Activated B cell treated with CpG ODN at 0.5 μM for 24 hours (primary cell): ENCODE measurements at regions not wholly inside any gene's neighbourhood (a gene's known extent, or its start where the extent isn't known, plus 50 kb on each side); places are given as distances from the start of the nearest gene placed in this dataset.

ENCODE experiments used
- ATAC-seq: fragments of 200-7000 bp; cut with Tn5 transposase; one replicate; pipeline ENCODE4 v1.10.0; 2021; ENCODE audit warnings: low read depth, mild to moderate bottlenecking, moderate library complexity
- CTCF ChIA-PET: fragments of 350-600 bp; sonication (Branson Sonifier 250); formaldehyde crosslinking; loops from one replicate; lab custom pipeline; 2021; ENCODE audit warnings: antibody characterized with exemption; lab: Charles Lee
- POLR2A ChIA-PET: fragments of 350-600 bp; sonication (Branson Sonifier 250); formaldehyde crosslinking; loops from one replicate; lab custom pipeline; 2021; ENCODE audit warnings: antibody characterized with exemption; lab: Charles Lee
- DNase-seq: peaks from one replicate; pipeline ENCODE4 v3.0.0; 2022
- H3K27ac Mint-ChIP-seq: one replicate; pipeline ENCODE4 v1.8.0; 2020; ENCODE audit warnings: mixed read lengths
- H3K27me3 Mint-ChIP-seq: one replicate; pipeline ENCODE4 v1.8.0; 2021; ENCODE audit warnings: mixed read lengths
- H3K36me3 Mint-ChIP-seq: one replicate; pipeline ENCODE4 v1.8.0; 2021; ENCODE audit warnings: low read depth, mixed read lengths
- H3K4me1 Mint-ChIP-seq: one replicate; pipeline ENCODE4 v1.8.0; 2021; ENCODE audit warnings: mixed read lengths
- H3K4me3 Mint-ChIP-seq: one replicate; pipeline ENCODE4 v1.8.0; 2020; ENCODE audit warnings: mild to moderate bottlenecking, mixed read lengths
- H3K9me3 Mint-ChIP-seq: one replicate; pipeline ENCODE4 v1.8.0; 2020; ENCODE audit warnings: mixed read lengths
- intact Hi-C: fragments of 100-400 bp; cut with micrococcal nuclease; formaldehyde crosslinking; loops from one replicate; pipeline ENCODE4 v1.15.1; 2024
- TF ChIP-seq, protein P1 (sequence below): fragments of 200-600 bp; IDR thresholded peaks from one replicate; pipeline ENCODE4 v1.8.0; 2022; ENCODE audit warnings: antibody characterized with exemption, mild to moderate bottlenecking

- H3K4me1 Mint-ChIP-seq = no peaks in the 10 kb centered on the region
- H3K36me3 Mint-ChIP-seq = no peaks in the 10 kb centered on the region
- CTCF ChIA-PET = no interaction called here
- intact Hi-C loops = no loop called here
- peaks cover 8% of the 10 kb centered on the region for H3K27me3 Mint-ChIP-seq
- no peak for ATAC-seq
- DNase-seq = no peak
- POLR2A ChIA-PET = no interaction called here
- H3K27ac Mint-ChIP-seq = no peak overlapping the region
- H3K9me3 Mint-ChIP-seq = no peaks in the 10 kb centered on the region
- TF ChIP-seq, protein P1, sequence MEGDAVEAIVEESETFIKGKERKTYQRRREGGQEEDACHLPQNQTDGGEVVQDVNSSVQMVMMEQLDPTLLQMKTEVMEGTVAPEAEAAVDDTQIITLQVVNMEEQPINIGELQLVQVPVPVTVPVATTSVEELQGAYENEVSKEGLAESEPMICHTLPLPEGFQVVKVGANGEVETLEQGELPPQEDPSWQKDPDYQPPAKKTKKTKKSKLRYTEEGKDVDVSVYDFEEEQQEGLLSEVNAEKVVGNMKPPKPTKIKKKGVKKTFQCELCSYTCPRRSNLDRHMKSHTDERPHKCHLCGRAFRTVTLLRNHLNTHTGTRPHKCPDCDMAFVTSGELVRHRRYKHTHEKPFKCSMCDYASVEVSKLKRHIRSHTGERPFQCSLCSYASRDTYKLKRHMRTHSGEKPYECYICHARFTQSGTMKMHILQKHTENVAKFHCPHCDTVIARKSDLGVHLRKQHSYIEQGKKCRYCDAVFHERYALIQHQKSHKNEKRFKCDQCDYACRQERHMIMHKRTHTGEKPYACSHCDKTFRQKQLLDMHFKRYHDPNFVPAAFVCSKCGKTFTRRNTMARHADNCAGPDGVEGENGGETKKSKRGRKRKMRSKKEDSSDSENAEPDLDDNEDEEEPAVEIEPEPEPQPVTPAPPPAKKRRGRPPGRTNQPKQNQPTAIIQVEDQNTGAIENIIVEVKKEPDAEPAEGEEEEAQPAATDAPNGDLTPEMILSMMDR = no peak
- no peak overlapping the region for H3K4me3 Mint-ChIP-seq
These were observed 261.8 kb downstream of the CBLN1 start for GRCh38 chr16:49019831-49020230.

DNA sequence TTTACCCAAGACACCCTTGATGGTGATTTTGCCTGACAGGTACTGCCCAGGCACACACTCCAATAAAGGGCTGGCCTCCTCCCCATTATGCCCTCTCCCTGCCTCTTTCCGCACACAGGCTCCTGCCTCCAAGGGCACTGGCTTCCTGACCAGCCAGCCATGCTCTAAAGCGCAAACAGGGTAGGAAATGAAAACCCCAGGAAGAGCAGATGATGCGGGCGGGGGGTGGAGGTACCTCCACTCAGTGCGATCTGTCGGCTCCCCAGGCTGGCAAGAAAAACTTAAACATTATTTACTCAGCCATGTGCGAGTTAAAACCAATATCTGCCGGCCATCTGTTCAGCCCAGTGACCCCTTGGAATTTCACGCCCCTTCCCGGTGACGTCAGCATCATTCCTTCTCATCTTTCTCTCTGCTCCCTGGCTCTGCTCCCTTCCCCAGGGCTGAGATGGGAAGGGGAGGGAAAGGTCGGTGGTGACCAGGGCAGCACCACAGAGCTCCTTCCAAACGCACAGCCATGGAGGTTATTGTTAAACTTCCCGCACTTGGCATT is 262.5 kb downstream of the CBLN1 start:
- ChIA-PET POLR2A (no interaction called here), CTCF (no interaction called here)
- no peaks in the 10 kb centered on the region for H3K4me1 Mint-ChIP-seq
- intact Hi-C loops = no loop called here
- H3K4me3 Mint-ChIP-seq = no peak overlapping the region
- ATAC-seq = no peak
- no peak overlapping the region for H3K27ac Mint-ChIP-seq
- no peak for DNase-seq
- peaks cover 8% of the 10 kb centered on the region for H3K27me3 Mint-ChIP-seq
- no peaks in the 10 kb centered on the region for H3K36me3 Mint-ChIP-seq
- TF ChIP-seq, protein P1 = no peak
- H3K9me3 Mint-ChIP-seq = no peaks in the 10 kb centered on the region

DNA sequence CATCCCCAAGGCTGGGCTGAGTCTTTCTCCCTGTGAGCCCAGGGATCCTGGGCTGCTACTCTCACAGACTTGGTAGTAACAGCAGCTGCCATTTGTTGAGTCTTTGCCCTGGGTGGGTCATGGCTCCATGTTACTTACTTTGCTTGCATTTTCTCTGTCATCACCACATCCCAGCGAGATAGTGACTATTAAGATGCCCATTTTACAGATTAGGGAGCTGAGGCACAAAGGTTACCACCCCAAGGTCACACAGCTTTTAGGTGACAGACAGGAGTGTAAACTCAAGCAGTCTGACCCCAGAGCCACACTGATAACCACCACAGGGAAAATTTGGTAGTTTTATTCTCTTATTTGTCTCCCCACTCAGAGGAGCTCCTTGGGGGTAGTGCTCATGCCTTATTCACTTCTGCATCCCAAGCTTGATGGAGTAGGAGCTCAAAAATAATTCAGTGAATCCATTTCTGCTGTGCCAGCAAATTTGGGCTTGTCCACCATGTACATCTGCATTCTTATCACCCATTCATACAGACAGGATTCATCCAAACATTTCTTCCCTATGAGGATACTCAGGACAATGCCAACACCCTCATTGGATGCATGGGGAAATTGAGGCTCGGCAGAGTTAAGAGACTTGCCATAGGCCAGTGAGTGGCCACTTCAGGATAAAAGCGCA is 263.2 kb downstream of the CBLN1 start:
- Mint-ChIP-seq H3K9me3 (no peaks in the 10 kb centered on the region), H3K27me3 (peaks cover 8% of the 10 kb centered on the region), H3K4me1 (no peaks in the 10 kb centered on the region), H3K27ac (no peak overlapping the region), H3K4me3 (no peak overlapping the region), H3K36me3 (no peaks in the 10 kb centered on the region)
- ATAC-seq = no peak
- DNase-seq = no peak
- intact Hi-C loops = no loop called here
- CTCF ChIA-PET = no interaction called here
- TF ChIP-seq, protein P1 = no peak
- POLR2A ChIA-PET = no interaction called here

GRCh38 chr16:49017501-49017900 is 264.1 kb downstream of the CBLN1 start:
- Mint-ChIP-seq H3K9me3 (no peaks in the 10 kb centered on the region), H3K27ac (no peak overlapping the region), H3K4me3 (no peak overlapping the region), H3K27me3 (peaks cover 6% of the 10 kb centered on the region), H3K4me1 (no peaks in the 10 kb centered on the region), H3K36me3 (no peaks in the 10 kb centered on the region)
- CTCF ChIA-PET = no interaction called here
- POLR2A ChIA-PET = no interaction called here
- intact Hi-C loops = no loop called here
- TF ChIP-seq, protein P1 = no peak
- no peak for ATAC-seq
- no peak for DNase-seq

DNA sequence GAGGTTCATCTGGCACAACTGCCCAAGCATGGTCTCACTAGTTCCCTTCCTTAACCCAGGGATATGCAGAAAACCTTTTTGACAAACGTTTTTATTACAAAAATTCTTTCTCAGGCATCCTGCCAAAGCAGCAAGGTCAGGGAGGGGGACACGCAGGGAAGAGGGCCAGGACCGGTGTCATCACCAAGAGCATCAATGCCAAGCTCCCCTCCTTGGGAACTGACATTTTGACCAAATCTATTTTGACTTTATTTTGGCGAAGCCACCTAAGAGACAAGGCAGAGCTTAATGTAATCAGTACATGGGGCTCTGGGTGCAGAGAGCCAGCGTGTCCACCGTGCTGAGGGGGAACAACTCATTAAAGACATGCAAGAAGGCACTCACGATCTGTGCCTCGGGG is 265.2 kb downstream of the CBLN1 start:
- ChIA-PET CTCF (no interaction called here), POLR2A (no interaction called here)
- H3K9me3 Mint-ChIP-seq = no peaks in the 10 kb centered on the region
- no peak overlapping the region for H3K27ac Mint-ChIP-seq
- H3K4me3 Mint-ChIP-seq = no peak overlapping the region
- intact Hi-C loops = no loop called here
- peaks cover 6% of the 10 kb centered on the region for H3K27me3 Mint-ChIP-seq
- TF ChIP-seq, protein P1 = no peak
- H3K4me1 Mint-ChIP-seq = no peaks in the 10 kb centered on the region
- no peak for DNase-seq
- no peaks in the 10 kb centered on the region for H3K36me3 Mint-ChIP-seq
- no peak for ATAC-seq
